ENCODE measurements at regions not wholly inside any gene's neighbourhood (a gene's known extent, or its start where the extent isn't known, plus 50 kb on each side); places are given as distances from the start of the nearest gene placed in this dataset.

DNA sequence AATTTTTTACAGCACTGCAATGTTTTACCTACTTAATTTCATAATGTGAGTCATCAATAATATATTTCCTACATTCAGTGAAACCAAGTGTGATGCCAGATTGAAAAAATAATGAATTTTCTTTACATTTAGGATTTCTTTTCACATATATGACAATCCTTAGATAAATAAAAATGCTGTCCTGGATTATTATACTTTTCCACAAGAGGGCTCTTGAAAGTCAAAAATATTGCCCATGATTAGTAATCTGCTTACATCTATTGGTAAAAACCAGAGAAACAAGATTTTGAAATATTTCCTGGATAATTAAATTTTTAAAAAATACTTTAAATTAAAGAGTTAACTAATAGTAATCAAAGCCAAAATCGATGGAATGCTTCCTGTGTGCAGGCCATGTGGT is 86.8 kb upstream of the PLPPR4 start:
- CTCF ChIA-PET, result no interaction called here
- no peak for DNase-seq
- H3K36me3 Mint-ChIP-seq (ENCODE audit: insufficient read depth, unreplicated experiment), result no peaks in the 10 kb centered on the region

DNA sequence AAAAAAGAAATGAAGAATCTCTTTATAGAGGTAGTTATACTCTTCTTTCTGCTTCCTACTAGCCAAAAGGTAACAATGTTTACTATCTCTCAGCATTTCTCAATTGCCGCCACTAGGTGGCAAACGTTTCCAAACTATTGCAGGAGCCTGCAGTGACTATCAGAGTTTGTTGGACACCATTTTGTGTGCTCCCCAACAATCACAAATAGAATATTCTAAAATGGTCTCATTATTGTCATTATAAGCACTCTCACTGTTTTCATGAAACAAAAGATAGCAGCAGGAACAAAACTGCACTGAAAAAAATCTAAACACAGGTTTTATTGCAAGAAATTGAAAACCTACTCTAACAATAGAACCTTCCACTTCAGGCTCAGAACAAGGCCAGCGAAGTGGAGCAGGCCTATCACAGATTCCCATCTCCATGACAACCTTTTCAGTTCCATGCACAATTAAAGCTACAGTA is 83.9 kb upstream of the PLPPR4 start:
- CTCF ChIA-PET, result no interaction called here

More for the DNA sequence above, 86.8 kb upstream of the PLPPR4 start:
- Mint-ChIP-seq H3K27ac (ENCODE audit: unreplicated experiment) (no peak overlapping the region), H3K4me3 (ENCODE audit: unreplicated experiment) (no peak overlapping the region), H3K27me3 (ENCODE audit: insufficient read depth, unreplicated experiment) (peaks cover 7% of the 10 kb centered on the region), H3K4me1 (ENCODE audit: low read depth, unreplicated experiment) (no peaks in the 10 kb centered on the region), H3K9me3 (ENCODE audit: unreplicated experiment) (no peaks in the 10 kb centered on the region)
- no TSS peak for BruUV-seq (replicated peaks)
- Histone ChIP-seq H3K9me3 (no peaks in the 10 kb centered on the region), H3K4me1 (no peaks in the 10 kb centered on the region), H3K36me3 (ENCODE audit: control insufficient read depth, insufficient read depth, low read length) (no peaks in the 10 kb centered on the region), H3K4me3 (ENCODE audit: low read depth, low read length) (no peak overlapping the region), H3K27me3 (replicated peaks; ENCODE audit: control insufficient read depth, insufficient read depth, low read length) (no peaks in the 10 kb centered on the region)
- TF ChIP-seq, protein P1, sequence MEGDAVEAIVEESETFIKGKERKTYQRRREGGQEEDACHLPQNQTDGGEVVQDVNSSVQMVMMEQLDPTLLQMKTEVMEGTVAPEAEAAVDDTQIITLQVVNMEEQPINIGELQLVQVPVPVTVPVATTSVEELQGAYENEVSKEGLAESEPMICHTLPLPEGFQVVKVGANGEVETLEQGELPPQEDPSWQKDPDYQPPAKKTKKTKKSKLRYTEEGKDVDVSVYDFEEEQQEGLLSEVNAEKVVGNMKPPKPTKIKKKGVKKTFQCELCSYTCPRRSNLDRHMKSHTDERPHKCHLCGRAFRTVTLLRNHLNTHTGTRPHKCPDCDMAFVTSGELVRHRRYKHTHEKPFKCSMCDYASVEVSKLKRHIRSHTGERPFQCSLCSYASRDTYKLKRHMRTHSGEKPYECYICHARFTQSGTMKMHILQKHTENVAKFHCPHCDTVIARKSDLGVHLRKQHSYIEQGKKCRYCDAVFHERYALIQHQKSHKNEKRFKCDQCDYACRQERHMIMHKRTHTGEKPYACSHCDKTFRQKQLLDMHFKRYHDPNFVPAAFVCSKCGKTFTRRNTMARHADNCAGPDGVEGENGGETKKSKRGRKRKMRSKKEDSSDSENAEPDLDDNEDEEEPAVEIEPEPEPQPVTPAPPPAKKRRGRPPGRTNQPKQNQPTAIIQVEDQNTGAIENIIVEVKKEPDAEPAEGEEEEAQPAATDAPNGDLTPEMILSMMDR (IDR thresholded peaks at IDR 0.05; ENCODE audit: insufficient read depth in 1 of 2, low read depth in 1 of 2, low read length in 1 of 2, severe bottlenecking in 1 of 2, unreplicated experiment in 1 of 2), result no peak
- intact Hi-C loops (cut with micrococcal nuclease; ENCODE audit: unreplicated experiment), result loop anchor here (10.0 kb wide), 1 partner anchor 383 kb away; no protein-coding TSS in a partner anchor
- POLR2A ChIA-PET, result no interaction called here

DNA sequence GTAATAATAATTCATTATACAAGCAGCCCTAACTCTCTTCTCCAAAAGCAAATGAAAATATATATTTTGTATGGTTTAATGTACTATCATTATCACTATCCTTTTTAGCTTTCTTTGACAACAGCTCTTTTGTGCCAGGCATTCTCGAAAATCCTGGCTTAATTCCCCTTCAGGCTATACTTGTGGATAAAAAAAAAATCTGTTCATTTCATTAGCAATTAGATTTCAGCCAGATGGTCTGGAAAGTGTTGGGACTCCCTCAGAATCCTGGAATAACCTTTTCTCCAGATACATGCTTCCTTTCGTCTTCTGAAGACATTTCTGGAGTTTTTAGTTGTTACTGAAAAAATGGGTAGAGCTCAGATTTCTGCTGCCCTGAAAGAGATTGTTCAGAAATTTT is 83.4 kb upstream of the PLPPR4 start:
- CTCF ChIA-PET, result no interaction called here
- H3K9me3 ChIP-seq, result no peaks in the 10 kb centered on the region
- no peaks in the 10 kb centered on the region for H3K27me3 ChIP-seq (replicated peaks; ENCODE audit: control insufficient read depth, insufficient read depth, low read length)
- no peak overlapping the region for H3K4me3 Mint-ChIP-seq (ENCODE audit: unreplicated experiment)
- H3K27me3 Mint-ChIP-seq (ENCODE audit: insufficient read depth, unreplicated experiment), result peaks cover 7% of the 10 kb centered on the region
- H3K4me1 Mint-ChIP-seq (ENCODE audit: low read depth, unreplicated experiment), result no peaks in the 10 kb centered on the region
- H3K36me3 ChIP-seq (ENCODE audit: control insufficient read depth, insufficient read depth, low read length), result no peaks in the 10 kb centered on the region
- H3K4me1 ChIP-seq, result no peaks in the 10 kb centered on the region
- TF ChIP-seq, protein P1 (IDR thresholded peaks at IDR 0.05; ENCODE audit: insufficient read depth in 1 of 2, low read depth in 1 of 2, low read length in 1 of 2, severe bottlenecking in 1 of 2, unreplicated experiment in 1 of 2), result no peak
- intact Hi-C loops (cut with micrococcal nuclease; ENCODE audit: unreplicated experiment), result loop anchor here (1.0 to 10.0 kb wide), 5 partner anchors 144 to 556 kb away; no protein-coding TSS in a partner anchor
- no peak for DNase-seq
- H3K36me3 Mint-ChIP-seq (ENCODE audit: insufficient read depth, unreplicated experiment), result no peaks in the 10 kb centered on the region
- BruUV-seq (replicated peaks), result no TSS peak
- H3K4me3 ChIP-seq (ENCODE audit: low read depth, low read length), result no peak overlapping the region
- POLR2A ChIA-PET, result no interaction called here
- no peaks in the 10 kb centered on the region for H3K9me3 Mint-ChIP-seq (ENCODE audit: unreplicated experiment)
- no peak overlapping the region for H3K27ac Mint-ChIP-seq (ENCODE audit: unreplicated experiment)

More for the DNA sequence above, 83.9 kb upstream of the PLPPR4 start:
- Mint-ChIP-seq H3K27ac (ENCODE audit: unreplicated experiment) (no peak overlapping the region), H3K27me3 (ENCODE audit: insufficient read depth, unreplicated experiment) (peaks cover 7% of the 10 kb centered on the region), H3K36me3 (ENCODE audit: insufficient read depth, unreplicated experiment) (no peaks in the 10 kb centered on the region), H3K9me3 (ENCODE audit: unreplicated experiment) (no peaks in the 10 kb centered on the region), H3K4me3 (ENCODE audit: unreplicated experiment) (no peak overlapping the region), H3K4me1 (ENCODE audit: low read depth, unreplicated experiment) (no peaks in the 10 kb centered on the region)
- intact Hi-C loops (cut with micrococcal nuclease; ENCODE audit: unreplicated experiment), result loop anchor here (1.0 to 10.0 kb wide), 5 partner anchors 144 to 557 kb away; no protein-coding TSS in a partner anchor
- no peaks in the 10 kb centered on the region for H3K36me3 ChIP-seq (ENCODE audit: control insufficient read depth, insufficient read depth, low read length)
- TF ChIP-seq, protein P1 (IDR thresholded peaks at IDR 0.05; ENCODE audit: insufficient read depth in 1 of 2, low read depth in 1 of 2, low read length in 1 of 2, severe bottlenecking in 1 of 2, unreplicated experiment in 1 of 2), result peak; percentile 43 to 50
- no TSS peak for BruUV-seq (replicated peaks)
- no peak overlapping the region for H3K4me3 ChIP-seq (ENCODE audit: low read depth, low read length)
- DNase-seq, result peak; percentile 52 to 57
- POLR2A ChIA-PET, result no interaction called here
- no peaks in the 10 kb centered on the region for H3K4me1 ChIP-seq
- no peaks in the 10 kb centered on the region for H3K9me3 ChIP-seq
- H3K27me3 ChIP-seq (replicated peaks; ENCODE audit: control insufficient read depth, insufficient read depth, low read length), result no peaks in the 10 kb centered on the region

Data from Caco-2 (cell line).